SK-N-SH (cell line): ENCODE measurements at regions not wholly inside any gene's neighbourhood (a gene's known extent, or its start where the extent isn't known, plus 50 kb on each side); places are given as distances from the start of the nearest gene placed in this dataset.

Source experiments
- JUND ChIP-seq: IDR thresholded peaks from 2 replicates; pipeline ENCODE4 v1.4.0; 2012
- USF1 ChIP-seq: IDR thresholded peaks from 2 replicates; pipeline ENCODE4 v1.4.0; 2012; ENCODE audit warnings: low read depth, borderline replicate concordance

DNA sequence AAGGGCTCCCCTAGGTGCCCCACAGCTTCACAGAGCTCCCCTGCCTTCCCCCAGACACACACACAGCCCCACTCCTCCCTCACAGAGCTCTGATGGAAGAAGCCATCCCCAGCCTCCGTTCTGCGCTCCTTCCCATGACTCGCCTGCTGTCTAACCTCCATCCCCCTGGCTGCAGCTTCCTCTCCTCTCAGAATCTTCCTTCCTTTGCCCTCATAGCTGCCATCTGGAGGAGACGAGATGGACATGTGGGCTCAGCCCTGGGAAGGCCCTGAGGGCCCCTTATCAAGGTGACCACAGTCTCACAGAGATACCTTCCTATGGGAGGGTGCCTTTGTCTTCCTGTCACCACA is 94.3 kb downstream of the PCDH1 start:
- TF ChIP-seq USF1 (no peak), JUND (no peak)
